Right cardiac atrium (tissue), 5 donors: ENCODE measurements at regions not wholly inside any gene's neighbourhood (a gene's known extent, or its start where the extent isn't known, plus 50 kb on each side); places are given as distances from the start of the nearest gene placed in this dataset.

Experiments
- ATAC-seq, 2 donors: fragments of 200-7000 bp; cut with Tn5 transposase; one replicate each; pipeline versions ENCODE4 v1.8.0 to v1.9.1; 2020; ENCODE audit warnings: moderate library complexity in 2 of 2, mild to moderate bottlenecking in 1 of 2
- DNase-seq, 3 donors: peaks; one replicate each; pipeline ENCODE4 v3.0.0-alpha.2; 2020
- H3K27ac ChIP-seq: one replicate; pipeline ENCODE4 v1.5.1; 2013; ENCODE audit warnings: mild to moderate bottlenecking, low read length, control low read depth, moderate library complexity
- H3K27me3 ChIP-seq: one replicate; pipeline ENCODE4 v1.6.1; 2013; ENCODE audit not compliant: control insufficient read depth, insufficient read depth
- H3K4me1 ChIP-seq: one replicate; pipeline ENCODE4 v1.6.1; 2013; ENCODE audit warnings: low read length; ENCODE audit not compliant: control insufficient read depth, insufficient read depth
- H3K4me3 ChIP-seq: one replicate; pipeline ENCODE4 v1.5.1; 2013; ENCODE audit warnings: low read length, control low read depth
- H3K9me3 ChIP-seq: one replicate; pipeline ENCODE4 v1.6.1; 2013; ENCODE audit warnings: low read length; ENCODE audit not compliant: control insufficient read depth
- WGBS: extraction: QIAGEN DNeasy Blood & Tissue Kit; methylation state at CpG from one replicate; pipeline ENCODE4 v1.1.7; 2013; 5-methylcytosine and 5-hydroxymethylcytosine counted together
- intact Hi-C, 4 donors: fragments of 100-400 bp; cut with DNase I; formaldehyde crosslinking; loops; one replicate each; pipeline versions ENCODE4 v1.11.0 to v1.14.0; 2022 to 2023
- donor health status: healthy with polysubstance abuse.
- donor health status: DM: no; HTN: yes; CAD: no.
- donor health status: DM: no; HTN: no; CAD: no.
- donor health status: DM: no; HTN: yes; CAD: no; lungs with severe emphysema.
- donor health status: DM: yes; HTN: yes; CAD: no.

DNA sequence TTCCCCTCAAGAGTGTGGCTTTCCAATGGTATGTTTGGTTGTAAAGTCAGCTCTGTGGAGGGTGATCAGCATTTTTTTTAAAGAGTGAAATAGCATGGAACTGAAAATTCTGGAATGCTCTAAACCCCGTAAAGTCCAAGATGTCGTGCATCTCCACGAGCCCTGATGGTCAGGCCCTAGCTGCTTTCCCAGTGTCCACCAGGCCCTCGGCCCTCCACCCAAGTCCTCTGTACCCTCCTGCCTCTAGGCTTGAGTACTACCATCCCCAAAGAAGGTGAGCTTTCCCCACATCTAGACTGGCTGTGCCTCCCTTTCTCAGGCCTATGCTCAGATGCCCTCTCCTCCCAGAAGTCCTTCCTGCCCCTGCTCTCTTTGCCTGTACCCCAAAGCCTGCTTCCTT is 280.3 kb downstream of the GADD45G start:
- no peak for DNase-seq
- no peaks in the 10 kb centered on the region for H3K27me3 ChIP-seq
- H3K27ac ChIP-seq = peak overlapping the region; percentile 82
- intact Hi-C loops = no loop called here
- 98% methylated on average over 4 of the region's 4 CpGs for WGBS
- H3K4me1 ChIP-seq = peaks cover 3% of the 10 kb centered on the region
- no peak for ATAC-seq
- H3K9me3 ChIP-seq = no peaks in the 10 kb centered on the region
- H3K4me3 ChIP-seq = no peak overlapping the region

GRCh38 chr9:89886281-89886700 is 281.5 kb downstream of the GADD45G start:
- ATAC-seq = no peak
- Histone ChIP-seq H3K4me1 (peaks cover 2% of the 10 kb centered on the region), H3K9me3 (no peaks in the 10 kb centered on the region), H3K4me3 (no peak overlapping the region), H3K27ac (peak overlapping the region; percentile 73), H3K27me3 (no peaks in the 10 kb centered on the region)
- WGBS = 64% methylated on average over 5 of the region's 5 CpGs
- intact Hi-C loops = no loop called here
- no peak for DNase-seq

- Histone ChIP-seq H3K4me3 (no peak overlapping the region), H3K4me1 (peaks cover 6% of the 10 kb centered on the region), H3K27ac (peak overlapping the region; percentile 20), H3K27me3 (no peaks in the 10 kb centered on the region), H3K9me3 (no peaks in the 10 kb centered on the region)
- no peak for ATAC-seq
- DNase-seq = no peak
- intact Hi-C loops = no loop called here
- WGBS = 92% methylated on average over 4 of the region's 4 CpGs
These were observed 282.5 kb downstream of the GADD45G start for GRCh38 chr9:89887286-89887685.

DNA sequence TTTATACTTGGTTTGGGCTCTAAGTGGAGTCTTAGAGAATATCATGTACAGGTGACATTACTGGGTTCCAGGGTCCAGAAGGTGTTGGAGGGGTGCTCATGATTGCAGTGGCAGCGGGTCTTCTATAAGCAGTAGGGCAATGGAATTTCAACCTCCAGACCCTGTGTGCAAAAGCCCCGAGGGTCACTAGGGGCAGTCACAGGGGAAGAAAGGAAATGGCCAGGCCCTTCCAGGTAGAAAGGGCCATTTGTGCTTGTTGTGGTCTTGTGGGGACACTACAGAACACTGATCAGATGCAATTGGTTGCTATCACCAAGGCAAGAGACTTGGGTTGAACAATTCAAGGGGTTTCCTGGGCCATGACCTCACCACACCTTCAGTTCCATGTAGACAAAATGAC is 283.4 kb downstream of the GADD45G start:
- ATAC-seq (no peak), DNase-seq (no peak)
- peaks cover 6% of the 10 kb centered on the region for H3K4me1 ChIP-seq
- no peaks in the 10 kb centered on the region for H3K27me3 ChIP-seq
- intact Hi-C loops = no loop called here
- no peak overlapping the region for H3K27ac ChIP-seq
- WGBS = 94% methylated on average over 2 of the region's 2 CpGs
- H3K9me3 ChIP-seq = no peaks in the 10 kb centered on the region
- no peak overlapping the region for H3K4me3 ChIP-seq

- DNase-seq (no peak), ATAC-seq (no peak)
- Histone ChIP-seq H3K9me3 (no peaks in the 10 kb centered on the region), H3K4me1 (peaks cover 6% of the 10 kb centered on the region), H3K4me3 (no peak overlapping the region), H3K27ac (no peak overlapping the region), H3K27me3 (no peaks in the 10 kb centered on the region)
- 98% methylated on average over 3 of the region's 3 CpGs for WGBS
- intact Hi-C loops = no loop called here
These were observed 283.9 kb downstream of the GADD45G start for GRCh38 chr9:89888677-89889076.

DNA sequence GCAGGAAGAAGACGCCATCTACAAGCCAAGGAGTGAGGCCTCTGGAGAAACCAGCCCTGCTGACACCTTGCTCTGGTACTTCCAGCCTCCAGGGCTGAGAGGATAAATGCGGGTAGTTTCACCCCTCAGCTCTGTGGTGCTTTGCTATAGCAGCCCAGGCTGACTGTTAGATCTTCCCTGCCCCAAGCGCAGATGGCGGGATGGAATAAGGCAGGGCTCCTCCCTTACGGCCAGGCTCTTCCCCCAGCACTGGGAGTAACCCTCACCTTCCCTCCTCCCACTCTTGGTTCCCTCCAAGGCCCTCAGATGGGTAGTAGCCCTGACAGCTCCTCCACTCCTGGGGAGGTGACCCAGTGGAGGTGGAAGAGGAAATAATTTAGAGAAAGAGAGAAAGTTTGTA is 285.1 kb downstream of the GADD45G start:
- Histone ChIP-seq H3K9me3 (no peaks in the 10 kb centered on the region), H3K27me3 (no peaks in the 10 kb centered on the region), H3K4me1 (peaks cover 6% of the 10 kb centered on the region), H3K4me3 (no peak overlapping the region), H3K27ac (no peak overlapping the region)
- 96% methylated on average over 5 of the region's 5 CpGs for WGBS
- intact Hi-C loops = no loop called here
- DNase-seq (no peak), ATAC-seq (no peak)

DNA sequence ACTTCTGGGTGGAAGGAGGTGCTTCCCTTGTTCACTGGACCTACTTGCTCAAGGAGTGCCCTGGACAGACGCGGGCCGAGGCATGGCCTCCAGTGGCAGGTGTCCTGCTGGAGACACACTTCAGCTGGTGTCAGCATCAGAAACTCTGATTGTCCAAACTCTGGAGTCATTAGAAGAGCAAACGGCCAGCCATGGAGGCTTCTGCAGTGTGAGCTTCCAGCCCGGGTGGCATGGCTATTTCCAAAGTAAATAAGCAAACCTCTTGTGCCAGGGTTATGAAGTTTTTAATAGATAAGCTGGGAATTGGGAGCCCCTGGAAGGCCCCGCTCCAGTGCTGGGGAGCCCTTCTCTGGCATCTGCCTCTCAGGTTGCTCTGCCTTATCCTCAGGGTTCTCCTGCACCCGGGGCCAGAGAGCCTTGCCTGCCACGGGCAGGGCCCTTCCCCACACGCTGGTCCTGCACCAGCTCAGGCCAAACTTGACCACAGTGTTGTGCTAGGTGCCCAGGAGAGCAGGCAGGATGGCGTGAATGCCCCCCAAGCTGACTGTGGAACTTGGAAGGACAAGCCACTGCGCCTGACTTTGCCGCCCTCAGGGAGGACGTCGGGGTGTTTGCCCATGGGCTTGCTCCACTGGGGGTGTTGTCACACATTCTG is 285.6 kb downstream of the GADD45G start:
- H3K9me3 ChIP-seq = no peaks in the 10 kb centered on the region
- no peaks in the 10 kb centered on the region for H3K27me3 ChIP-seq
- no peak for ATAC-seq
- H3K4me1 ChIP-seq = peaks cover 6% of the 10 kb centered on the region
- no peak for DNase-seq
- H3K27ac ChIP-seq = no peak overlapping the region
- 76% methylated on average over 14 of the region's 14 CpGs for WGBS
- no peak overlapping the region for H3K4me3 ChIP-seq
- intact Hi-C loops = no loop called here

- 60% methylated on average over 5 of the region's 5 CpGs for WGBS
- intact Hi-C loops = no loop called here
- ATAC-seq (peak; percentile 61), DNase-seq (peak; percentile 59 to 82 (median 66))
- H3K27me3 ChIP-seq = no peaks in the 10 kb centered on the region
- peak overlapping the region; percentile 56 for H3K27ac ChIP-seq
- no peaks in the 10 kb centered on the region for H3K9me3 ChIP-seq
- H3K4me1 ChIP-seq = peaks cover 6% of the 10 kb centered on the region
- no peak overlapping the region for H3K4me3 ChIP-seq
These were observed 286.4 kb downstream of the GADD45G start for GRCh38 chr9:89891221-89891590.

DNA sequence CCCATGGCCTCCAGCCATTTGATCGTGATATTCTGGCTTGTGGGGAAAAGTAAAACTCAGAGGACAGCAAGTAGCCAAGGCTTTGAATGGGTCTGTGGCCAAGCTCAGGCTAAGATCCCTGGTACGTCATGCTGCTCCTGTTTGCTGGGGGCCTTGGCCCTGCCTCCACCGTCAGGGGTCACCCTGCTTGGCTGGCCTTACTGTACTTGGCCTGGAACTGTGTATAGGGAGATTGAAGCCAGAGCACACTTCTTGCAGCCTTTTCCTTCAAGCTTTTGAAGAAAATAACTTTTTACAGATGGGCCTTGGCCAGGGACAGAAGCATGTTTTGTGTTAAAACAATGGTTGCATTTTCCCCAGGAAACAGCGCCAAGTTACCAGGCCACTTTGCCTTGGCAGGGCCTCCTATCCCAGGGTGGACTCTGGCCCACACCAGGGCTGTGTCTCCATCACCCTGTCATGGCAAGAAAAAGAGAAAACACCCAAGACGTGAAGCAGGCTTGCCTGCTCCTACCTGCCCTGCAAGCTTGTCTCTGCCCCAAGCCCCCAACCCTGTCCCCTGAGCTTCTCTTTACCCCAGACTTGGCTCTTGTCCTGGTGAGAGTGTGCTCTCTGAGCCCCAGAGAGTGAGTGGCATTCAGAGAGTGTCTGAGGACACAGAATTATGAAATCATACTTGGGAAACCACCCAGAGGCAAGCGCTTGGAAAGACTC is 286.9 kb downstream of the GADD45G start:
- 25% methylated on average over 6 of the region's 6 CpGs for WGBS
- peak; percentile 81 to 94 (median 86) for DNase-seq

DNA sequence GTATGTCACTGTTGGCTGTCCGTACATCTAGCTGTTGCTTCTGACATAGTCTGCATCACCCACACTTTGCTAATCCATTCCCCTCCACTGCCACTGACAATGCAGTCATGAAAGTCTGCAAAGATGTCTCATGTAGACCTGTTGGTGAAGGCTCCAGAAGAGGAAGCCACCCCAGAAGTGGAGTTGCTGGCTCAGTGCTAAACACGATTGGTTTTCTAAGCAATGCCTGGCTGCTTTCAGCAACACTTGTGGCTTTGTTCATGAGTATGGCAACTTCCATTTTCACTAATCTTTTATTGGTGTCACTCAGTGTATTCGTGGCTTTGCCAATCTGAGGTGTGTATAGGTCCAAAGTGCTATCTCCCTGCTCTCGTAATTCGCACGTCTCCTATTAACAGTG is 288.1 kb downstream of the GADD45G start:
- ATAC-seq (no peak), DNase-seq (no peak)
- Histone ChIP-seq H3K4me3 (no peak overlapping the region), H3K27me3 (no peaks in the 10 kb centered on the region), H3K9me3 (no peaks in the 10 kb centered on the region), H3K27ac (no peak overlapping the region), H3K4me1 (peaks cover 6% of the 10 kb centered on the region)
- WGBS = 86% methylated on average over 6 of the region's 6 CpGs
- intact Hi-C loops = no loop called here

More for the DNA sequence above, 286.9 kb downstream of the GADD45G start:
- ATAC-seq = peak; percentile 92 to 96
- Histone ChIP-seq H3K4me3 (no peak overlapping the region), H3K4me1 (peaks cover 6% of the 10 kb centered on the region), H3K9me3 (no peaks in the 10 kb centered on the region), H3K27me3 (no peaks in the 10 kb centered on the region), H3K27ac (peak overlapping the region; percentile 56)
- intact Hi-C loops = no loop called here

DNA sequence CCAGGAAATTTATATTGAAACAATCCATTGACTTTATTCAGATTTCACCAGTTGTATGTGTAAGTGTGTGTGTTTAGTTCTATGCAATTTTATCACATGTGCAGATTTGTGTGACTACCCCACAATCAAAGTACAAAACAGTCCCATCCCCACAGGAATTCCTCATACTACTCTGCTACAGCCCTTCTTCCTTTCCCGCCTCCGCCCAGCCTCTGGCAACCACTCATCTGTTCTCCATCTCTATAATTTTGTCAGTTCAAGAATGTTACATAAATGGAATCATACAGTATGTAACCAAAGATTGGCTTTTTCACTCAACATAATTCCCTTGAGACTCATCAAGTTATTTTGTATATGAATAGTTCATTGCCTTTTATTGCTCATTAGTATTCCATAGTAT is 289.1 kb downstream of the GADD45G start:
- no peak for DNase-seq
- 96% methylated on average over 2 of the region's 2 CpGs for WGBS
- H3K27ac ChIP-seq = no peak overlapping the region
- H3K4me3 ChIP-seq = no peak overlapping the region
- H3K4me1 ChIP-seq = peaks cover 6% of the 10 kb centered on the region
- intact Hi-C loops = no loop called here
- no peaks in the 10 kb centered on the region for H3K9me3 ChIP-seq
- no peaks in the 10 kb centered on the region for H3K27me3 ChIP-seq
- no peak for ATAC-seq
